ENCODE measurements at regions not wholly inside any gene's neighbourhood (a gene's known extent, or its start where the extent isn't known, plus 50 kb on each side); places are given as distances from the start of the nearest gene placed in this dataset.

DNA sequence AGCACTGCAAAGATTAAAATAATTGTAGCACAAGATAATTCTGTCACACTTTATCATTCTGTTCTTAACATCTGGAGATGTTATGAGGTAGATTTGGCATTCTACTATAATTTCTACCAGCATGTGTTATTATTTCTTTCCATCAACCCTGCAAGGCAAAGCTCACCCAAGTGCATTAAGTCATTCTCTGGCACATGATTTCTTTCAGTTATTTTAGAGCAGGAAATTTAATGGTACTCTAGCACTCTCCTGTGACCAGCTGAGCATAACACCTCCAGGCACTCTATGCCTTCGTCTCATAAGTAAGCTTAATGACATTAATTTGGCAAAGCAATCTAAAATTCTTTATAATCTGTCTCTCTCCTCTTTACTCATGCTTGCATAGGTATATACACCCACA, 300.2 kb upstream of the GPR149 start:
- no peaks in the 10 kb centered on the region for H3K27me3 ChIP-seq (ENCODE audit: control insufficient read depth, insufficient read depth, low read length)
- H3K9me3 ChIP-seq (ENCODE audit: control insufficient read depth, insufficient read depth, low read length) = no peaks in the 10 kb centered on the region
- no peak overlapping the region for H3K27ac ChIP-seq (ENCODE audit: low read depth, low read length)
- H3K4me3 ChIP-seq (ENCODE audit: low read depth, low read length) = no peak overlapping the region
- no peaks in the 10 kb centered on the region for H3K36me3 ChIP-seq (ENCODE audit: control insufficient read depth, insufficient read depth, low read length)
- H3K4me1 ChIP-seq (ENCODE audit: control insufficient read depth, insufficient read depth, low read length) = no peaks in the 10 kb centered on the region
- H3K9ac ChIP-seq (ENCODE audit: low read depth, low read length) = no peak overlapping the region

- Histone ChIP-seq H3K4me3 (ENCODE audit: low read depth, low read length) (no peak overlapping the region), H3K9me3 (ENCODE audit: control insufficient read depth, insufficient read depth, low read length) (no peaks in the 10 kb centered on the region), H3K9ac (ENCODE audit: low read depth, low read length) (no peak overlapping the region), H3K27ac (ENCODE audit: low read depth, low read length) (no peak overlapping the region), H3K4me1 (ENCODE audit: control insufficient read depth, insufficient read depth, low read length) (no peaks in the 10 kb centered on the region), H3K36me3 (ENCODE audit: control insufficient read depth, insufficient read depth, low read length) (no peaks in the 10 kb centered on the region), H3K27me3 (ENCODE audit: control insufficient read depth, insufficient read depth, low read length) (no peaks in the 10 kb centered on the region)
Measured at GRCh38 chr3:154729741-154730140, 299.8 kb upstream of the GPR149 start.

- Histone ChIP-seq H3K9me3 (ENCODE audit: control insufficient read depth, insufficient read depth, low read length) (no peaks in the 10 kb centered on the region), H3K36me3 (ENCODE audit: control insufficient read depth, insufficient read depth, low read length) (no peaks in the 10 kb centered on the region), H3K27me3 (ENCODE audit: control insufficient read depth, insufficient read depth, low read length) (no peaks in the 10 kb centered on the region), H3K27ac (ENCODE audit: low read depth, low read length) (no peak overlapping the region), H3K4me3 (ENCODE audit: low read depth, low read length) (no peak overlapping the region), H3K9ac (ENCODE audit: low read depth, low read length) (no peak overlapping the region), H3K4me1 (ENCODE audit: control insufficient read depth, insufficient read depth, low read length) (no peaks in the 10 kb centered on the region)
Measured at GRCh38 chr3:154728285-154728684, 298.3 kb upstream of the GPR149 start.

GRCh38 chr3:154720921-154721320, 290.9 kb upstream of the GPR149 start:
- no peak overlapping the region for H3K4me3 ChIP-seq (ENCODE audit: low read depth, low read length)
- H3K4me1 ChIP-seq (ENCODE audit: control insufficient read depth, insufficient read depth, low read length) = no peaks in the 10 kb centered on the region
- H3K27ac ChIP-seq (ENCODE audit: low read depth, low read length) = no peak overlapping the region
- H3K36me3 ChIP-seq (ENCODE audit: control insufficient read depth, insufficient read depth, low read length) = no peaks in the 10 kb centered on the region
- H3K9me3 ChIP-seq (ENCODE audit: control insufficient read depth, insufficient read depth, low read length) = no peaks in the 10 kb centered on the region
- no peak overlapping the region for H3K9ac ChIP-seq (ENCODE audit: low read depth, low read length)
- H3K27me3 ChIP-seq (ENCODE audit: control insufficient read depth, insufficient read depth, low read length) = no peaks in the 10 kb centered on the region

DNA sequence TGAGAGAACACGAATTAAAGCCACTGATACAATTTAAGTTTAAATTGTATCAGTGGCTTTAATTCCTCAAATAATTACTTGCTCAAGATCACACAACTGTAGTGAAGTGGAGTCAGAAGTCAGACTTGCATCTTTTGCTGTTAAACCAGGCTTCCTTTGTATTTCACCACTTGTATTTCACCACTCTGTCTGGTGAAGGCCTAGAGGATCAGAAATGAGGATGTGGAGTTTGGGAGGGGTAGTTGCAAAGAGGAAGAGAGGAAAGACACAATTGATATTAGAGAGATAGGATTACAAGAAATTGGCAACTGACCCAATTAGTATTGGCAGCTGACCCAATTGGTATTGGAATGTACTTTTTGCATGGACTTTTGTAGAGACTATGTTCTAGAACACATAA, 288.1 kb upstream of the GPR149 start:
- Histone ChIP-seq H3K27me3 (ENCODE audit: control insufficient read depth, insufficient read depth, low read length) (no peaks in the 10 kb centered on the region), H3K9ac (ENCODE audit: low read depth, low read length) (no peak overlapping the region), H3K27ac (ENCODE audit: low read depth, low read length) (no peak overlapping the region), H3K36me3 (ENCODE audit: control insufficient read depth, insufficient read depth, low read length) (no peaks in the 10 kb centered on the region), H3K9me3 (ENCODE audit: control insufficient read depth, insufficient read depth, low read length) (no peaks in the 10 kb centered on the region), H3K4me1 (ENCODE audit: control insufficient read depth, insufficient read depth, low read length) (no peaks in the 10 kb centered on the region; the same call in 1 of the 2 replicates), H3K4me3 (ENCODE audit: low read depth, low read length) (no peak overlapping the region)

GRCh38 chr3:154716170-154716569, 286.2 kb upstream of the GPR149 start:
- Histone ChIP-seq H3K4me3 (ENCODE audit: low read depth, low read length) (no peak overlapping the region), H3K9me3 (ENCODE audit: control insufficient read depth, insufficient read depth, low read length) (no peaks in the 10 kb centered on the region), H3K4me1 (ENCODE audit: control insufficient read depth, insufficient read depth, low read length) (no peaks in the 10 kb centered on the region; the same call in 1 of the 2 replicates), H3K9ac (ENCODE audit: low read depth, low read length) (no peak overlapping the region), H3K27ac (ENCODE audit: low read depth, low read length) (no peak overlapping the region), H3K36me3 (ENCODE audit: control insufficient read depth, insufficient read depth, low read length) (no peaks in the 10 kb centered on the region), H3K27me3 (ENCODE audit: control insufficient read depth, insufficient read depth, low read length) (no peaks in the 10 kb centered on the region)

DNA sequence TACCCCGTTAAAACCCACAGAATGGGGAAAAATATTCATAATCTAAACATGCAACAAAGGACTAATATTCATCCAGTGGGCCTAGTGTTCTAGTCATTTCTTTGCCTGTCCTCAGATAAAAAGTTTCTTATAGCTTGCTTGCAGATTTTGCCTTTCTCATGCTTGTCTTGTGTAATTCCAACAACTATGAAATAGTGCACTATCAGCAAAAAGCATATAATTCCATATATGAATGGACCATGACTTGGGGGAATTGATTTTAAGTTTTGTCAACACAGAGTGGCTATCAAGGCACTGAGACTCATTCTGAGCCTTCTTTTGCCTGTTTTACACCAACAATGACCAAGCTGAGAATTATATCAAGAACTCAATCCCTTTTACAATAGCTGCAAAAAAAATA, 278.6 kb upstream of the GPR149 start:
- Histone ChIP-seq H3K27ac (ENCODE audit: low read depth, low read length) (no peak overlapping the region), H3K27me3 (ENCODE audit: control insufficient read depth, insufficient read depth, low read length) (no peaks in the 10 kb centered on the region), H3K9me3 (ENCODE audit: control insufficient read depth, insufficient read depth, low read length) (no peaks in the 10 kb centered on the region), H3K4me3 (ENCODE audit: low read depth, low read length) (no peak overlapping the region), H3K4me1 (ENCODE audit: control insufficient read depth, insufficient read depth, low read length) (no peaks in the 10 kb centered on the region), H3K36me3 (ENCODE audit: control insufficient read depth, insufficient read depth, low read length) (no peaks in the 10 kb centered on the region), H3K9ac (ENCODE audit: low read depth, low read length) (no peak overlapping the region)

DNA sequence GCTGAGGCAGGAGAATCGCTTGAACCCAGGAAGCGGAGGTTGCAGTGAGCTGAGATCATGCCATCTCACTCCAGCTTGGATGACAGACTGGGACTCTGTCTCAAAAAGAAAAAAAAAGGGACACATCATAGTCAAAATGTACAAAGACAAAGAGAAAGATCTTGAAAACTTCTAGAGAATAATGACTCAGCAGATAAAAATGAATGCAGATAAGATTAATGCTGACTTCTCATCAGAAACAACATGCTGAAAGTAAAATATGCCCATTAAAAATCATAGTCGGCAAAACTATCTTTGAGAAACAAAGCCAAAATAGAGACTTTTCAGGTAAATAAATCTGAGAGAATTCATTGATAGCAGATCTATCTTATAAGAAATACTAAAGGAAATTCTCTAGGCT, 271.1 kb upstream of the GPR149 start:
- no peak overlapping the region for H3K9ac ChIP-seq (ENCODE audit: low read depth, low read length)
- H3K4me3 ChIP-seq (ENCODE audit: low read depth, low read length) = no peak overlapping the region
- no peaks in the 10 kb centered on the region for H3K9me3 ChIP-seq (ENCODE audit: control insufficient read depth, insufficient read depth, low read length)
- H3K27ac ChIP-seq (ENCODE audit: low read depth, low read length) = no peak overlapping the region
- no peaks in the 10 kb centered on the region for H3K27me3 ChIP-seq (ENCODE audit: control insufficient read depth, insufficient read depth, low read length)
- H3K4me1 ChIP-seq (ENCODE audit: control insufficient read depth, insufficient read depth, low read length) = peaks cover 3% of the 10 kb centered on the region; the same call in 1 of the 2 replicates
- no peaks in the 10 kb centered on the region for H3K36me3 ChIP-seq (ENCODE audit: control insufficient read depth, insufficient read depth, low read length)

GRCh38 chr3:154690413-154690812, 260.4 kb upstream of the GPR149 start:
- no peak overlapping the region for H3K9ac ChIP-seq (ENCODE audit: low read depth, low read length)
- H3K9me3 ChIP-seq (ENCODE audit: control insufficient read depth, insufficient read depth, low read length) = no peaks in the 10 kb centered on the region
- H3K4me3 ChIP-seq (ENCODE audit: low read depth, low read length) = no peak overlapping the region
- H3K27me3 ChIP-seq (ENCODE audit: control insufficient read depth, insufficient read depth, low read length) = no peaks in the 10 kb centered on the region
- H3K36me3 ChIP-seq (ENCODE audit: control insufficient read depth, insufficient read depth, low read length) = no peaks in the 10 kb centered on the region
- H3K27ac ChIP-seq (ENCODE audit: low read depth, low read length) = no peak overlapping the region
- H3K4me1 ChIP-seq (ENCODE audit: control insufficient read depth, insufficient read depth, low read length) = no peaks in the 10 kb centered on the region

GRCh38 chr3:154684440-154684839, 254.4 kb upstream of the GPR149 start:
- Histone ChIP-seq H3K4me1 (ENCODE audit: control insufficient read depth, insufficient read depth, low read length) (no peaks in the 10 kb centered on the region), H3K27me3 (ENCODE audit: control insufficient read depth, insufficient read depth, low read length) (no peaks in the 10 kb centered on the region), H3K9me3 (ENCODE audit: control insufficient read depth, insufficient read depth, low read length) (no peaks in the 10 kb centered on the region), H3K36me3 (ENCODE audit: control insufficient read depth, insufficient read depth, low read length) (no peaks in the 10 kb centered on the region), H3K4me3 (ENCODE audit: low read depth, low read length) (no peak overlapping the region), H3K27ac (ENCODE audit: low read depth, low read length) (no peak overlapping the region), H3K9ac (ENCODE audit: low read depth, low read length) (no peak overlapping the region)

- no peak overlapping the region for H3K4me3 ChIP-seq (ENCODE audit: low read depth, low read length)
- H3K27me3 ChIP-seq (ENCODE audit: control insufficient read depth, insufficient read depth, low read length) = no peaks in the 10 kb centered on the region
- H3K36me3 ChIP-seq (ENCODE audit: control insufficient read depth, insufficient read depth, low read length) = no peaks in the 10 kb centered on the region
- H3K4me1 ChIP-seq (ENCODE audit: control insufficient read depth, insufficient read depth, low read length) = no peaks in the 10 kb centered on the region
- no peaks in the 10 kb centered on the region for H3K9me3 ChIP-seq (ENCODE audit: control insufficient read depth, insufficient read depth, low read length)
- no peak overlapping the region for H3K27ac ChIP-seq (ENCODE audit: low read depth, low read length)
- H3K9ac ChIP-seq (ENCODE audit: low read depth, low read length) = no peak overlapping the region
Measured at GRCh38 chr3:154684021-154684420, 254.0 kb upstream of the GPR149 start.

DNA sequence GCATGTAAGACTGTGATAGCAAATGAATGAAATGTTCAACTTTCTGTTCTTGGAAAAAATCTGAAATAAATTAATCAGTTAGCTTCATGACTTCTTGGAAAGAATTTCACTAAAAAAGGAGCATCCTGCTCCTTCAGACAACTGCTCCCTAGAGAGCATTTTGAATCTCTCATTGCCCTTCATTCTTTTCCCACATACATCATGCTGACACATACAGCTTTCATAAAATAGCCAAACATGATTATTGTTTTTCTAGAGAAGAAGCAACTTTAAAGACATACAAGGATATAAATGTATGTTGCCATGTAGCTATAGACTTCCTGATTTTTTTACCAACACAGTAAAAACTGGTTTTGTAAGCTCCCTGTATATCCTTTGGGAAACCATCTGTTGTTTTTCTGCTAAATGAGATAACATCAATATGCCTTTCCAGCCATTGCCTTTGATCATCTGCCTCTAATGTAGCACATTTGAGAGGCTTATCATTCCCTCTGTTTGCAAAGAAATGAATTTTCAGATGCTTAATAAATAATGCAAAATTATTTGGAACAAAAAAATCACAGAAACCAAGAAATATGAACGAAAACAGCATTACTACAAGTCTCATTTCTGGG, 248.2 kb upstream of the GPR149 start:
- no peak overlapping the region for H3K27ac ChIP-seq (ENCODE audit: low read depth, low read length)
- H3K4me3 ChIP-seq (ENCODE audit: low read depth, low read length) = no peak overlapping the region
- H3K9me3 ChIP-seq (ENCODE audit: control insufficient read depth, insufficient read depth, low read length) = no peaks in the 10 kb centered on the region
- no peaks in the 10 kb centered on the region for H3K36me3 ChIP-seq (ENCODE audit: control insufficient read depth, insufficient read depth, low read length)
- H3K27me3 ChIP-seq (ENCODE audit: control insufficient read depth, insufficient read depth, low read length) = no peaks in the 10 kb centered on the region
- H3K4me1 ChIP-seq (ENCODE audit: control insufficient read depth, insufficient read depth, low read length) = no peaks in the 10 kb centered on the region
- H3K9ac ChIP-seq (ENCODE audit: low read depth, low read length) = no peak overlapping the region
